ENCODE measurements at regions not wholly inside any gene's neighbourhood (a gene's known extent, or its start where the extent isn't known, plus 50 kb on each side); places are given as distances from the start of the nearest gene placed in this dataset.

DNA sequence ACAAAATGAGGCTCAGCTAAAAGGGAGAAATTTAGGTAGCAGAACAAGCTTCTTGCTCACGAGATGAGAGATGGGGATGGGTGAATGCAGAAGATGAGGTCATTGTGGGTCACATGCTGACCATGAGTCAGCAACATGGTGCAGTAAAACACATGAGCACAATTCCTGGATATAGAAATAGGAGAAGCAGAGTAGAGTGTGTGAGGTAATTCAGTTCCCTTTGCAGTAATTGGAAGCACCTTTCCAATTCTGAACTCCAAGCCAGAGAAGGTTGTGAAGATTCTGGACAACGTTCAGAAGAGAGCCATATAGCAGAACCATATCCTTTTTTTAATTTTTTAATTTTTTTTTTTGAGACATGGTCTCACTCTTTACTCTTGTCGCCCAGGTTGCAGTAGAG, 62.0 kb upstream of the LMNTD1 start:
- Histone ChIP-seq H3K9ac (ENCODE audit: low read depth in 1 of 2, low read length in 2 of 2) (no peak overlapping the region), H3K4me3 (ENCODE audit: low read depth in 1 of 3, low read length in 3 of 3) (no peak overlapping the region), H3K27me3 (ENCODE audit: control insufficient read depth in 4 of 4, insufficient read depth in 4 of 4, low read length in 3 of 4) (peaks cover 0 to 4% (median 0%) of the 10 kb centered on the region in 4 donors), H3K36me3 (ENCODE audit: control insufficient read depth in 4 of 4, insufficient read depth in 3 of 4, low read depth in 1 of 4, low read length in 3 of 4) (no peaks in the 10 kb centered on the region), H3K4me1 (ENCODE audit: control insufficient read depth in 4 of 4, insufficient read depth in 4 of 4, low read length in 3 of 4) (no peaks in the 10 kb centered on the region), H3K9me3 (ENCODE audit: control insufficient read depth in 4 of 4, low read length in 3 of 4) (no peaks in the 10 kb centered on the region), H3K27ac (ENCODE audit: low read depth in 1 of 2, low read length in 2 of 2) (no peak overlapping the region)
- 80% methylated on average over 3 of the region's 3 CpGs for WGBS
- no peak for DNase-seq (ENCODE audit: low spot score)
- TF ChIP-seq FOXA2 (IDR thresholded peaks at IDR 0.05) (no peak), RAD21 (IDR thresholded peaks at IDR 0.05) (no peak), GABPA (IDR thresholded peaks at IDR 0.05 in 1 of 2, conservative IDR thresholded peaks at IDR 0.05 in 1 of 2) (no peak), NR2F2 (IDR thresholded peaks at IDR 0.05) (no peak), JUND (IDR thresholded peaks at IDR 0.05) (no peak), HNF4A (conservative IDR thresholded peaks at IDR 0.05) (no peak), YY1 (IDR thresholded peaks at IDR 0.05) (no peak), HNF4G (IDR thresholded peaks at IDR 0.05) (no peak), EGR1 (IDR thresholded peaks at IDR 0.05; ENCODE audit: low read depth in 2 of 2) (no peak), TAF1 (conservative IDR thresholded peaks at IDR 0.05) (no peak), FOXA1 (IDR thresholded peaks at IDR 0.05) (no peak), SP1 (IDR thresholded peaks at IDR 0.05) (no peak), RXRA (IDR thresholded peaks at IDR 0.05) (no peak), MAX (IDR thresholded peaks at IDR 0.05) (no peak), REST (IDR thresholded peaks at IDR 0.05) (no peak)
- TF ChIP-seq, protein P1, sequence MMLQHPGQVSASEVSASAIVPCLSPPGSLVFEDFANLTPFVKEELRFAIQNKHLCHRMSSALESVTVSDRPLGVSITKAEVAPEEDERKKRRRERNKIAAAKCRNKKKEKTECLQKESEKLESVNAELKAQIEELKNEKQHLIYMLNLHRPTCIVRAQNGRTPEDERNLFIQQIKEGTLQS (IDR thresholded peaks at IDR 0.05) = no peak
- TF ChIP-seq, protein P2, sequence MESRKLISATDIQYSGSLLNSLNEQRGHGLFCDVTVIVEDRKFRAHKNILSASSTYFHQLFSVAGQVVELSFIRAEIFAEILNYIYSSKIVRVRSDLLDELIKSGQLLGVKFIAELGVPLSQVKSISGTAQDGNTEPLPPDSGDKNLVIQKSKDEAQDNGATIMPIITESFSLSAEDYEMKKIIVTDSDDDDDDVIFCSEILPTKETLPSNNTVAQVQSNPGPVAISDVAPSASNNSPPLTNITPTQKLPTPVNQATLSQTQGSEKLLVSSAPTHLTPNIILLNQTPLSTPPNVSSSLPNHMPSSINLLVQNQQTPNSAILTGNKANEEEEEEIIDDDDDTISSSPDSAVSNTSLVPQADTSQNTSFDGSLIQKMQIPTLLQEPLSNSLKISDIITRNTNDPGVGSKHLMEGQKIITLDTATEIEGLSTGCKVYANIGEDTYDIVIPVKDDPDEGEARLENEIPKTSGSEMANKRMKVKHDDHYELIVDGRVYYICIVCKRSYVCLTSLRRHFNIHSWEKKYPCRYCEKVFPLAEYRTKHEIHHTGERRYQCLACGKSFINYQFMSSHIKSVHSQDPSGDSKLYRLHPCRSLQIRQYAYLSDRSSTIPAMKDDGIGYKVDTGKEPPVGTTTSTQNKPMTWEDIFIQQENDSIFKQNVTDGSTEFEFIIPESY (IDR thresholded peaks at IDR 0.05) = no peak
- TF ChIP-seq, protein P3, sequence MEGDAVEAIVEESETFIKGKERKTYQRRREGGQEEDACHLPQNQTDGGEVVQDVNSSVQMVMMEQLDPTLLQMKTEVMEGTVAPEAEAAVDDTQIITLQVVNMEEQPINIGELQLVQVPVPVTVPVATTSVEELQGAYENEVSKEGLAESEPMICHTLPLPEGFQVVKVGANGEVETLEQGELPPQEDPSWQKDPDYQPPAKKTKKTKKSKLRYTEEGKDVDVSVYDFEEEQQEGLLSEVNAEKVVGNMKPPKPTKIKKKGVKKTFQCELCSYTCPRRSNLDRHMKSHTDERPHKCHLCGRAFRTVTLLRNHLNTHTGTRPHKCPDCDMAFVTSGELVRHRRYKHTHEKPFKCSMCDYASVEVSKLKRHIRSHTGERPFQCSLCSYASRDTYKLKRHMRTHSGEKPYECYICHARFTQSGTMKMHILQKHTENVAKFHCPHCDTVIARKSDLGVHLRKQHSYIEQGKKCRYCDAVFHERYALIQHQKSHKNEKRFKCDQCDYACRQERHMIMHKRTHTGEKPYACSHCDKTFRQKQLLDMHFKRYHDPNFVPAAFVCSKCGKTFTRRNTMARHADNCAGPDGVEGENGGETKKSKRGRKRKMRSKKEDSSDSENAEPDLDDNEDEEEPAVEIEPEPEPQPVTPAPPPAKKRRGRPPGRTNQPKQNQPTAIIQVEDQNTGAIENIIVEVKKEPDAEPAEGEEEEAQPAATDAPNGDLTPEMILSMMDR (IDR thresholded peaks at IDR 0.05; ENCODE audit: low read depth, low read length, missing input control) = no peak

Data from liver (tissue), 8 donors.